K562 (cell line): ENCODE measurements at regions not wholly inside any gene's neighbourhood (a gene's known extent, or its start where the extent isn't known, plus 50 kb on each side); places are given as distances from the start of the nearest gene placed in this dataset.

ENCODE experiments used
- HMGXB4 ChIP-seq: sonication (generic); formaldehyde crosslinking; IDR thresholded peaks from 2 replicates; pipeline ENCODE4 v1.8.1; 2023; ENCODE audit warnings: mild to moderate bottlenecking, missing genetic modification reagents
- PHF20 ChIP-seq: fragments of 450-650 bp; IDR thresholded peaks from 2 replicates; pipeline ENCODE4 v1.6.1; 2018; ENCODE audit not compliant: partially characterized antibody
- POLR2G ChIP-seq: fragments of 200-400 bp; formaldehyde crosslinking; IDR thresholded peaks from 2 replicates; pipeline ENCODE4 v1.6.1; 2017; ENCODE audit warnings: low read depth, mild to moderate bottlenecking, antibody characterized with exemption, low read length, moderate library complexity
- SP1 ChIP-seq: sonication (generic); formaldehyde crosslinking; IDR thresholded peaks from 2 replicates; pipeline ENCODE4 v1.8.1; 2022; ENCODE audit warnings: mild to moderate bottlenecking, missing genetic modification reagents
- ZKSCAN8 ChIP-seq: fragments of 200-800 bp; sonication (Bioruptor generic); IDR thresholded peaks from 2 replicates; pipeline ENCODE4 v1.6.1; 2016; ENCODE audit warnings: missing genetic modification characterization, missing compliant biosample characterization
- TF ChIP-seq, protein P1 (sequence below), 3 experiments: IDR thresholded peaks in 2 of 3; conservative IDR thresholded peaks in 1 of 3; 2 replicates each; pipeline ENCODE4 v1.5.1; 2011 to 2012; ENCODE audit warnings: low read length in 3 of 3, mild to moderate bottlenecking in 3 of 3, control low read depth in 2 of 3, improper control_type of control experiment in 1 of 3, inconsistent platforms in 1 of 3, low read depth in 1 of 3, mixed read lengths in 1 of 3, moderate library complexity in 1 of 3; ENCODE audit not compliant: insufficient read depth in 2 of 3

GRCh38 chr2:44843641-44844310 lies 97.7 kb upstream of the SIX3 start:
- TF ChIP-seq POLR2G (no peak), SP1 (CRISPR knock-in tag) (no peak), ZKSCAN8 (CRISPR knock-in tag) (no peak), HMGXB4 (CRISPR knock-in tag) (no peak), PHF20 (no peak)
- TF ChIP-seq, protein P1, sequence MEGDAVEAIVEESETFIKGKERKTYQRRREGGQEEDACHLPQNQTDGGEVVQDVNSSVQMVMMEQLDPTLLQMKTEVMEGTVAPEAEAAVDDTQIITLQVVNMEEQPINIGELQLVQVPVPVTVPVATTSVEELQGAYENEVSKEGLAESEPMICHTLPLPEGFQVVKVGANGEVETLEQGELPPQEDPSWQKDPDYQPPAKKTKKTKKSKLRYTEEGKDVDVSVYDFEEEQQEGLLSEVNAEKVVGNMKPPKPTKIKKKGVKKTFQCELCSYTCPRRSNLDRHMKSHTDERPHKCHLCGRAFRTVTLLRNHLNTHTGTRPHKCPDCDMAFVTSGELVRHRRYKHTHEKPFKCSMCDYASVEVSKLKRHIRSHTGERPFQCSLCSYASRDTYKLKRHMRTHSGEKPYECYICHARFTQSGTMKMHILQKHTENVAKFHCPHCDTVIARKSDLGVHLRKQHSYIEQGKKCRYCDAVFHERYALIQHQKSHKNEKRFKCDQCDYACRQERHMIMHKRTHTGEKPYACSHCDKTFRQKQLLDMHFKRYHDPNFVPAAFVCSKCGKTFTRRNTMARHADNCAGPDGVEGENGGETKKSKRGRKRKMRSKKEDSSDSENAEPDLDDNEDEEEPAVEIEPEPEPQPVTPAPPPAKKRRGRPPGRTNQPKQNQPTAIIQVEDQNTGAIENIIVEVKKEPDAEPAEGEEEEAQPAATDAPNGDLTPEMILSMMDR (IDR thresholded peaks at IDR 0.05 in 2 of 3, conservative IDR thresholded peaks at IDR 0.05 in 1 of 3; ENCODE audit: insufficient read depth in 2 of 3, low read depth in 1 of 3, low read length in 3 of 3) = no peak
